ENCODE measurements at regions not wholly inside any gene's neighbourhood (a gene's known extent, or its start where the extent isn't known, plus 50 kb on each side); places are given as distances from the start of the nearest gene placed in this dataset.

DNA sequence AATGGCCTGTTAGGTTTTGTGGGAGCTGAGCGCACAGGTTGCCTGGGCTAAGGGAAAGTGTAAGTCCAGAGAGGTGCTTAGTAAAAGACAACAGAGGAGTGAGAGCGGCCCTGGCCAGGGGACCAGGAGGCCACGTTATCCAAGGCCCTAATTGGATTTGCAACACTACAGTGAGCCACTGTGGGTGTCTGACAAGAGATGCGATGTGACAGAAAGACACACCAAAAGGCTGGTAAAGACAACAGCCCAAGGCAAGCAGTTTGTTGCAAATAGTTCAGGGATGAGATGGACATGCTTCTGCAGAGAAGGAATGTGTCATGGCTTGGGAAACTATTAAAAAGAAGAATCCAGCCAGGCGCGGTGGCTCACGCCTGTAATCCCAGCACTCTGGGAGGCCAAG, 162.7 kb upstream of the KIT start:
- ChIA-PET POLR2A (no interaction called here), CTCF (no interaction called here)
- TF ChIP-seq, protein P1, sequence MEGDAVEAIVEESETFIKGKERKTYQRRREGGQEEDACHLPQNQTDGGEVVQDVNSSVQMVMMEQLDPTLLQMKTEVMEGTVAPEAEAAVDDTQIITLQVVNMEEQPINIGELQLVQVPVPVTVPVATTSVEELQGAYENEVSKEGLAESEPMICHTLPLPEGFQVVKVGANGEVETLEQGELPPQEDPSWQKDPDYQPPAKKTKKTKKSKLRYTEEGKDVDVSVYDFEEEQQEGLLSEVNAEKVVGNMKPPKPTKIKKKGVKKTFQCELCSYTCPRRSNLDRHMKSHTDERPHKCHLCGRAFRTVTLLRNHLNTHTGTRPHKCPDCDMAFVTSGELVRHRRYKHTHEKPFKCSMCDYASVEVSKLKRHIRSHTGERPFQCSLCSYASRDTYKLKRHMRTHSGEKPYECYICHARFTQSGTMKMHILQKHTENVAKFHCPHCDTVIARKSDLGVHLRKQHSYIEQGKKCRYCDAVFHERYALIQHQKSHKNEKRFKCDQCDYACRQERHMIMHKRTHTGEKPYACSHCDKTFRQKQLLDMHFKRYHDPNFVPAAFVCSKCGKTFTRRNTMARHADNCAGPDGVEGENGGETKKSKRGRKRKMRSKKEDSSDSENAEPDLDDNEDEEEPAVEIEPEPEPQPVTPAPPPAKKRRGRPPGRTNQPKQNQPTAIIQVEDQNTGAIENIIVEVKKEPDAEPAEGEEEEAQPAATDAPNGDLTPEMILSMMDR (IDR thresholded peaks at IDR 0.05; ENCODE audit: control extremely low read depth, extremely low read depth, low read depth, missing control alignments): no peak
- no peak for DNase-seq (ENCODE audit: extremely low spot score)

DNA sequence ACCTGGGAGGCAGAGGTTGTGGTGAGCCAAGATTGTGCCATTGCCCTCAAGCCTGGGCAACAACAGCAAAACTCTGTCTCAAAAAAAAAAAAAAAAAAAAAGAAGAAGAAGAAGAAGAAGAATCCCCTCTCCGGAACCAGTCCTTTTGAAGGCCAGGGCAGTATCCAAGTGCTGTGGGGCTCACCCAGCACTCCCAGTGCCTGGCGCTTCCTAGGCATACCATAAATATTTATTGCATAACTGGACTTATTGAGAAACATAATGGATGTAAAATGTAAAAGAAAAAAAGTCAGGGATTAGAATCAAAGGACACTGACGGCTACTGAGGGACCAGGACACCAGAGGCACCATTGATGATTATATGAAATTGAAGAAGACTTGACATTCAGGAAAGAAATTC, 162.1 kb upstream of the KIT start:
- ChIA-PET POLR2A (no interaction called here), CTCF (no interaction called here)
- TF ChIP-seq, protein P1 (IDR thresholded peaks at IDR 0.05; ENCODE audit: control extremely low read depth, extremely low read depth, low read depth, missing control alignments): no peak
- DNase-seq (ENCODE audit: extremely low spot score): no peak

- no peak for DNase-seq (ENCODE audit: extremely low spot score)
- ChIA-PET CTCF (interaction anchor here (1.2 kb wide), 1 partner anchor 10 kb away, joined by 3 read pairs; no protein-coding TSS in a partner anchor), POLR2A (no interaction called here)
- TF ChIP-seq, protein P1 (IDR thresholded peaks at IDR 0.05; ENCODE audit: control extremely low read depth, extremely low read depth, low read depth, missing control alignments): no peak
Observed at GRCh38 chr4:54496412-54496811, 161.3 kb upstream of the KIT start.

DNA sequence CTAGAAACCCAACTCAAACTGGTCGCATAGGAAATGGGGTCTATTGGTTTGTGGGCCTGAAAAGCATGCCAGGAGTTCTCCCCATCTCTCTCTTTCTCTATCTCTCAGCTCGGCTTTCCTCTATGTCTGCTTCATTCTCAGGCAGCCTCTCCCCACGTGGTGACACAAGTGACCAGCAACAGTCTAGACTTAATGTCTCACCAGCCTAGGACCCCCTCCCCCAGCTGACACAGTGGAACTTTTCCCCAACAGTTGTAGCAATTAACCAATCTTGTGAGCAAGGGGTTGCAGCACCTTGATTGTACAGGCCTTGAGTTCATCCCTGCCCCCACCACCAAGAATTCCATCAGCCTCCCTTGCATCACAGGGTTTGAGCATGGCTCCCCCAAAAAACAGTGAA, 159.8 kb upstream of the KIT start:
- TF ChIP-seq, protein P1 (IDR thresholded peaks at IDR 0.05; ENCODE audit: control extremely low read depth, extremely low read depth, low read depth, missing control alignments): no peak
- DNase-seq (ENCODE audit: extremely low spot score): no peak
- POLR2A ChIA-PET: no interaction called here
- CTCF ChIA-PET: no interaction called here

DNA sequence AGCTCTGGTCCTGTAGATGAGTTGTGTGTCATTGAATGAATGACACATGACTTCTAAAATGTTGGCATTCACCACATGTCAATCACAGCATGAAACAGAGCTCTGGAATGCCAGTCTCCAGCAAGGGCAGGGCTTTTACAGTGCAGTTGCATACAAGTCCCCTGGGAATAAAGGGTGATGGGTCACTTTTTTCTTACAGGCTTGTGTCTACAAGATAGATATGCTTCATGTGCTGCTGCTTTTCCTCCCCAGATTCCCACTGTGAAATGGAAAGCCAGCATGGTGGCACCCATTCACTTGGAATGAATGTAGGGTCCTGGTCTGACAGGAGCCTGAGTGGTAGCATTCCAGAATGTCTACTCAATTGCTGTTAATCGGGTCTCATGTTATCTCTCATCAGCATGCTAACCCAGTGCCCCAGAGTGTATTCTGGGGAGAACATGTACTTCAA, 159.1 kb upstream of the KIT start:
- TF ChIP-seq, protein P1 (IDR thresholded peaks at IDR 0.05; ENCODE audit: control extremely low read depth, extremely low read depth, low read depth, missing control alignments): no peak
- CTCF ChIA-PET: no interaction called here

GRCh38 chr4:54499308-54500074, 158.3 kb upstream of the KIT start:
- ChIA-PET CTCF (no interaction called here), POLR2A (no interaction called here)
- TF ChIP-seq, protein P1 (IDR thresholded peaks at IDR 0.05; ENCODE audit: control extremely low read depth, extremely low read depth, low read depth, missing control alignments): no peak
- no peak for DNase-seq (ENCODE audit: extremely low spot score)

More for the DNA sequence above, 159.1 kb upstream of the KIT start:
- POLR2A ChIA-PET: no interaction called here
- DNase-seq (ENCODE audit: extremely low spot score): no peak

All from GM10248 (cell line).